ENCODE measurements at regions not wholly inside any gene's neighbourhood (a gene's known extent, or its start where the extent isn't known, plus 50 kb on each side); places are given as distances from the start of the nearest gene placed in this dataset.
"Not testable (repeated sequence)": the region's sequence is repeated elsewhere in the genome, so short reads cannot be mapped to it uniquely, and the experiment has no call there.

- not testable (repeated sequence) for TF ChIP-seq CTCF (conservative IDR thresholded peaks at IDR 0.05; ENCODE audit: low read length); EZH2phosphoT487 (IDR thresholded peaks at IDR 0.05; ENCODE audit: borderline replicate concordance, low read depth, low read length)
Measured at GRCh38 chr21:10442018-10442417, 79.4 kb upstream of the TPTE start.

Measured in OCI-LY7 (cell line).